Mesodermal cell (in vitro differentiated cells): ENCODE measurements at regions not wholly inside any gene's neighbourhood (a gene's known extent, or its start where the extent isn't known, plus 50 kb on each side); places are given as distances from the start of the nearest gene placed in this dataset.
A peak's percentile ranks its signal among the peaks of the same experiment; 100 is the strongest.

Experiments
- H3K27ac ChIP-seq: 2 replicates; pipeline ENCODE4 v1.7.0; 2013; ENCODE audit warnings: mild to moderate bottlenecking, low read depth, low read length, moderate library complexity; ENCODE audit not compliant: severe bottlenecking
- H3K36me3 ChIP-seq: 2 replicates; pipeline ENCODE4 v1.7.1; 2013; ENCODE audit warnings: mild to moderate bottlenecking, low read length, moderate library complexity; ENCODE audit not compliant: control insufficient read depth, insufficient read depth
- H3K4me1 ChIP-seq: one replicate; pipeline ENCODE4 v1.7.1; 2013; ENCODE audit warnings: mild to moderate bottlenecking, low read length; ENCODE audit not compliant: insufficient read depth, control insufficient read depth, poor library complexity, severe bottlenecking
- H3K4me3 ChIP-seq: 2 replicates; pipeline ENCODE4 v1.7.0; 2013; ENCODE audit warnings: low read length, control low read depth, mild to moderate bottlenecking; ENCODE audit not compliant: insufficient read depth, poor library complexity, severe bottlenecking; ENCODE audit errors: extremely low read depth
- H3K9me3 ChIP-seq: 2 replicates; pipeline ENCODE4 v1.7.1; 2013; ENCODE audit warnings: mild to moderate bottlenecking, low read length, moderate library complexity; ENCODE audit not compliant: control insufficient read depth
- WGBS, 2 experiments: methylation state at CpG; one replicate each; pipeline ENCODE4 v1.1.5; 2013; ENCODE audit warnings: missing lambda C conversion rate in 2 of 2; ENCODE audit not compliant: insufficient coverage in 2 of 2; 5-methylcytosine and 5-hydroxymethylcytosine counted together

- 89% methylated on average over 1 of the region's 1 CpG; no CpG with 5 or more reads in 1 of the 2 experiments for WGBS, 2 experiments
- Histone ChIP-seq H3K36me3 (peaks cover 24% of the 10 kb centered on the region), H3K9me3 (no peaks in the 10 kb centered on the region), H3K4me1 (peaks cover 44% of the 10 kb centered on the region), H3K27ac (no peak overlapping the region), H3K4me3 (no peak overlapping the region)
Measured at GRCh38 chr1:201598973-201599372, 60.0 kb downstream of the NAV1 start.

GRCh38 chr1:201599548-201599947 lies 60.6 kb downstream of the NAV1 start:
- peaks cover 50% of the 10 kb centered on the region for H3K4me1 ChIP-seq
- H3K9me3 ChIP-seq: no peaks in the 10 kb centered on the region
- H3K27ac ChIP-seq: peak overlapping the region; percentile 31
- H3K36me3 ChIP-seq: peaks cover 24% of the 10 kb centered on the region
- WGBS, 2 experiments: 86 to 93% methylated on average over 7 of the region's 8 CpGs
- no peak overlapping the region for H3K4me3 ChIP-seq

GRCh38 chr1:201602413-201603265 lies 63.7 kb downstream of the NAV1 start:
- WGBS, 2 experiments: 69 to 74% methylated on average over 6 of the region's 7 CpGs
- Histone ChIP-seq H3K27ac (peak overlapping the region; percentile 75), H3K4me1 (peaks cover 52% of the 10 kb centered on the region), H3K9me3 (no peaks in the 10 kb centered on the region), H3K4me3 (no peak overlapping the region), H3K36me3 (peaks cover 19% of the 10 kb centered on the region)

- Histone ChIP-seq H3K36me3 (peaks cover 21% of the 10 kb centered on the region), H3K4me1 (peaks cover 49% of the 10 kb centered on the region)
Measured at GRCh38 chr1:201603613-201604232, 64.8 kb downstream of the NAV1 start.

GRCh38 chr1:201605385-201606010 lies 66.6 kb downstream of the NAV1 start:
- Histone ChIP-seq H3K4me3 (no peak overlapping the region), H3K4me1 (peaks cover 33% of the 10 kb centered on the region), H3K9me3 (no peaks in the 10 kb centered on the region), H3K36me3 (peaks cover 17% of the 10 kb centered on the region), H3K27ac (no peak overlapping the region)
- WGBS, 2 experiments: 79% methylated on average over 2 to 3 of the region's 3 CpGs

More at GRCh38 chr1:201603613-201604232, 64.8 kb downstream of the NAV1 start:
- Histone ChIP-seq H3K9me3 (no peaks in the 10 kb centered on the region), H3K4me3 (no peak overlapping the region), H3K27ac (no peak overlapping the region)
- 83 to 90% methylated on average over 2 to 5 of the region's 8 CpGs for WGBS, 2 experiments

- Histone ChIP-seq H3K4me3 (no peak overlapping the region), H3K36me3 (peaks cover 15% of the 10 kb centered on the region), H3K4me1 (peaks cover 33% of the 10 kb centered on the region), H3K27ac (no peak overlapping the region), H3K9me3 (no peaks in the 10 kb centered on the region)
- WGBS, 2 experiments: 60 to 71% methylated on average over 1 to 3 of the region's 3 CpGs
Measured at GRCh38 chr1:201606096-201606495, 67.2 kb downstream of the NAV1 start.

- no peak overlapping the region for H3K4me3 ChIP-seq
- WGBS, 2 experiments: 100% methylated on average over 1 of the region's 1 CpG; no CpG with 5 or more reads in 1 of the 2 experiments
- H3K36me3 ChIP-seq: peaks cover 14% of the 10 kb centered on the region
- peaks cover 31% of the 10 kb centered on the region for H3K4me1 ChIP-seq
- H3K9me3 ChIP-seq: no peaks in the 10 kb centered on the region
- no peak overlapping the region for H3K27ac ChIP-seq
Measured at GRCh38 chr1:201606623-201607022, 67.7 kb downstream of the NAV1 start.

- no peaks in the 10 kb centered on the region for H3K9me3 ChIP-seq
- H3K4me1 ChIP-seq: peaks cover 9% of the 10 kb centered on the region
- no peak overlapping the region for H3K27ac ChIP-seq
Measured at GRCh38 chr1:201608635-201609395, 69.9 kb downstream of the NAV1 start.

GRCh38 chr1:201609661-201610318 lies 70.9 kb downstream of the NAV1 start:
- Histone ChIP-seq H3K4me1 (no peaks in the 10 kb centered on the region), H3K9me3 (no peaks in the 10 kb centered on the region), H3K36me3 (peaks cover 12% of the 10 kb centered on the region), H3K4me3 (no peak overlapping the region), H3K27ac (no peak overlapping the region)
- 100% methylated on average over 3 of the region's 5 CpGs; no CpG with 5 or more reads in 1 of the 2 experiments for WGBS, 2 experiments

More at GRCh38 chr1:201608635-201609395, 69.9 kb downstream of the NAV1 start:
- 90 to 95% methylated on average over 10 of the region's 11 CpGs for WGBS, 2 experiments
- Histone ChIP-seq H3K4me3 (no peak overlapping the region), H3K36me3 (peaks cover 12% of the 10 kb centered on the region)

GRCh38 chr1:201610858-201611257 lies 71.9 kb downstream of the NAV1 start:
- H3K36me3 ChIP-seq: peaks cover 12% of the 10 kb centered on the region
- H3K4me3 ChIP-seq: no peak overlapping the region
- H3K4me1 ChIP-seq: no peaks in the 10 kb centered on the region
- no peak overlapping the region for H3K27ac ChIP-seq
- 75 to 78% methylated on average over 3 of the region's 3 CpGs for WGBS, 2 experiments
- no peaks in the 10 kb centered on the region for H3K9me3 ChIP-seq
